GM23338 (cell line): ENCODE measurements at regions not wholly inside any gene's neighbourhood (a gene's known extent, or its start where the extent isn't known, plus 50 kb on each side); places are given as distances from the start of the nearest gene placed in this dataset.

Experiments
- ATAC-seq: fragments of 200-7000 bp; cut with Tn5 transposase; 3 replicates; pipeline ENCODE4 v1.9.1; 2020
- DNase-seq: peaks from one replicate; pipeline ENCODE4 v3.0.0-alpha.2; 2015; ENCODE audit warnings: low spot score
- H2AFZ ChIP-seq: fragments of 200-600 bp; sonication (generic); 2 replicates; pipeline ENCODE4 v1.8.0; 2016; ENCODE audit warnings: antibody characterized with exemption, mild to moderate bottlenecking, moderate library complexity
- H3F3A ChIP-seq: fragments of 200-600 bp; sonication (generic); replicated peaks from 2 replicates; pipeline ENCODE4 v1.8.0; 2017; ENCODE audit warnings: antibody characterized with exemption, mixed run types, low read depth
- H3K27ac ChIP-seq: fragments of 200-600 bp; sonication (generic); 2 replicates; pipeline ENCODE4 v1.6.1; 2016; ENCODE audit warnings: low read depth
- H3K27me3 ChIP-seq: fragments of 200-600 bp; sonication (generic); 2 replicates; pipeline ENCODE4 v1.8.0; 2016; ENCODE audit warnings: mild to moderate bottlenecking, mixed run types, moderate library complexity; ENCODE audit not compliant: insufficient read depth
- H3K36me3 ChIP-seq: fragments of 200-600 bp; sonication (generic); 2 replicates; pipeline ENCODE4 v1.8.0; 2016; ENCODE audit warnings: mild to moderate bottlenecking; ENCODE audit not compliant: insufficient read depth
- H3K4me1 ChIP-seq: fragments of 200-600 bp; sonication (generic); 2 replicates; pipeline ENCODE4 v1.8.0; 2016; ENCODE audit warnings: mild to moderate bottlenecking, moderate library complexity; ENCODE audit not compliant: insufficient read depth
- H3K4me2 ChIP-seq: fragments of 200-600 bp; sonication (generic); 2 replicates; pipeline ENCODE4 v1.7.1; 2017; ENCODE audit warnings: mixed run types
- H3K4me3 ChIP-seq: fragments of 200-600 bp; sonication (generic); 2 replicates; pipeline ENCODE4 v1.6.1; 2016; ENCODE audit warnings: mixed run types
- H3K79me2 ChIP-seq: fragments of 200-600 bp; sonication (generic); replicated peaks from 2 replicates; pipeline ENCODE4 v1.8.0; 2017; ENCODE audit warnings: mild to moderate bottlenecking; ENCODE audit not compliant: insufficient read depth
- H3K9me2 ChIP-seq: fragments of 200-600 bp; sonication (generic); 2 replicates; pipeline ENCODE4 v1.8.0; 2017; ENCODE audit not compliant: insufficient read depth
- H4K20me1 ChIP-seq: fragments of 200-600 bp; sonication (generic); replicated peaks from 2 replicates; pipeline ENCODE4 v1.8.0; 2017; ENCODE audit warnings: mild to moderate bottlenecking; ENCODE audit not compliant: insufficient read depth
- H3K27ac Mint-ChIP-seq: 2 replicates; pipeline ENCODE4 v1.8.0; 2020; ENCODE audit warnings: inconsistent platforms, mild to moderate bottlenecking, moderate library complexity, mixed read lengths
- H3K27me3 Mint-ChIP-seq: 3 replicates; pipeline ENCODE4 v1.8.0; 2022; ENCODE audit warnings: low read depth, mild to moderate bottlenecking, moderate library complexity, mixed read lengths, inconsistent platforms; ENCODE audit not compliant: insufficient read depth, poor library complexity
- H3K36me3 Mint-ChIP-seq: 3 replicates; pipeline ENCODE4 v1.8.0; 2021; ENCODE audit warnings: low read depth, mild to moderate bottlenecking, inconsistent platforms, moderate library complexity, mixed read lengths
- H3K4me1 Mint-ChIP-seq: 3 replicates; pipeline ENCODE4 v1.8.0; 2020; ENCODE audit warnings: mild to moderate bottlenecking, inconsistent platforms, mixed read lengths
- H3K4me3 Mint-ChIP-seq: 3 replicates; pipeline ENCODE4 v1.8.0; 2021; ENCODE audit warnings: moderate library complexity, mild to moderate bottlenecking, inconsistent platforms, mixed read lengths
- H3K9me3 Mint-ChIP-seq: 3 replicates; pipeline ENCODE4 v1.8.0; 2020; ENCODE audit warnings: moderate library complexity, mild to moderate bottlenecking, inconsistent platforms, mixed read lengths
- CREB1 ChIP-seq: fragments of 250-450 bp; sonication (Bioruptor Pico); IDR thresholded peaks from 2 replicates; pipeline ENCODE4 v1.5.0; 2020; ENCODE audit warnings: low read depth, mild to moderate bottlenecking, moderate library complexity
- EZH2phosphoT487 ChIP-seq: fragments of 200-600 bp; sonication (generic); IDR thresholded peaks from one replicate; pipeline ENCODE4 v1.8.1; 2018; ENCODE audit warnings: antibody characterized with exemption; ENCODE audit not compliant: unreplicated experiment
- NANOG ChIP-seq: IDR thresholded peaks from 2 replicates; pipeline ENCODE4 v1.6.1; 2016; ENCODE audit warnings: antibody characterized with exemption, borderline replicate concordance
- POLR2AphosphoS5 ChIP-seq: IDR thresholded peaks from 2 replicates; pipeline ENCODE4 v1.6.1; 2016; ENCODE audit warnings: antibody characterized with exemption, low read depth
- REST ChIP-seq: IDR thresholded peaks from one replicate; pipeline ENCODE4 v1.6.1; 2018; ENCODE audit warnings: antibody characterized with exemption; ENCODE audit not compliant: unreplicated experiment
- ZNF114 ChIP-seq: fragments of 250-450 bp; sonication (Bioruptor Pico); IDR thresholded peaks from 2 replicates; pipeline ENCODE4 v1.5.0; 2020; ENCODE audit warnings: mild to moderate bottlenecking, moderate library complexity
- ZNF331 ChIP-seq: fragments of 250-450 bp; sonication (Bioruptor Pico); IDR thresholded peaks from 2 replicates; pipeline ENCODE4 v1.5.0; 2020; ENCODE audit warnings: low read depth, mild to moderate bottlenecking, moderate library complexity
- ZNF462 ChIP-seq: fragments of 250-450 bp; sonication (Bioruptor Pico); IDR thresholded peaks from 2 replicates; pipeline ENCODE4 v1.5.0; 2020; ENCODE audit warnings: mild to moderate bottlenecking, moderate library complexity
- TF ChIP-seq, protein P1 (sequence below), 2 experiments: fragments of 200-600 bp in 1 of 2; sonication (generic) in 1 of 2; conservative IDR thresholded peaks; 2 replicates each; pipeline versions ENCODE4 v1.5.1 to v1.6.1; 2016 to 2017; ENCODE audit warnings: antibody characterized with exemption in 2 of 2, low read depth in 2 of 2, mild to moderate bottlenecking in 2 of 2, moderate library complexity in 1 of 2

GRCh38 chr1:87728169-87728568 lies 399.5 kb downstream of the LMO4 start:
- ATAC-seq: no peak
- Mint-ChIP-seq H3K36me3 (peaks cover 7% of the 10 kb centered on the region), H3K4me1 (peaks cover 7% of the 10 kb centered on the region), H3K9me3 (peaks cover 7% of the 10 kb centered on the region), H3K27ac (no peak overlapping the region), H3K4me3 (no peak overlapping the region), H3K27me3 (no peaks in the 10 kb centered on the region)
- no peak overlapping the region for H3K4me2 ChIP-seq
- peaks cover 6% of the 10 kb centered on the region for H3K4me1 ChIP-seq
- H4K20me1 ChIP-seq: no peaks in the 10 kb centered on the region
- H3K27ac ChIP-seq: no peak overlapping the region
- no peaks in the 10 kb centered on the region for H3F3A ChIP-seq
- H3K79me2 ChIP-seq: no peaks in the 10 kb centered on the region
- H3K36me3 ChIP-seq: no peaks in the 10 kb centered on the region
- no peaks in the 10 kb centered on the region for H3K27me3 ChIP-seq
- H3K9me2 ChIP-seq: no peaks in the 10 kb centered on the region; the same call in 1 of the 2 replicates
- no peak for DNase-seq
- no peak overlapping the region for H2AFZ ChIP-seq
- H3K4me3 ChIP-seq: no peak overlapping the region
- TF ChIP-seq POLR2AphosphoS5: no peak

- H3K27me3 ChIP-seq: no peaks in the 10 kb centered on the region
- Mint-ChIP-seq H3K27ac (no peak overlapping the region; the same call in 1 of the 2 replicates), H3K9me3 (no peaks in the 10 kb centered on the region), H3K36me3 (no peaks in the 10 kb centered on the region), H3K27me3 (no peaks in the 10 kb centered on the region), H3K4me3 (no peak overlapping the region), H3K4me1 (peaks cover 2% of the 10 kb centered on the region; the same call in 2 of the 3 replicates)
- H3K9me2 ChIP-seq: no peaks in the 10 kb centered on the region; the same call in none of the 2 replicates
- no peaks in the 10 kb centered on the region for H4K20me1 ChIP-seq
- no peak overlapping the region for H3K4me2 ChIP-seq
- ATAC-seq (no peak), DNase-seq (no peak)
- H2AFZ ChIP-seq: 0 out of 2 replicates have a peak overlapping the region, but pooled peaks have one; percentile 49
- no peaks in the 10 kb centered on the region for H3K4me1 ChIP-seq
- H3K36me3 ChIP-seq: no peaks in the 10 kb centered on the region
- no peak overlapping the region for H3K27ac ChIP-seq
- no peaks in the 10 kb centered on the region for H3F3A ChIP-seq
- H3K79me2 ChIP-seq: no peaks in the 10 kb centered on the region
- H3K4me3 ChIP-seq: no peak overlapping the region
- no peak for TF ChIP-seq REST
- TF ChIP-seq, protein P1, sequence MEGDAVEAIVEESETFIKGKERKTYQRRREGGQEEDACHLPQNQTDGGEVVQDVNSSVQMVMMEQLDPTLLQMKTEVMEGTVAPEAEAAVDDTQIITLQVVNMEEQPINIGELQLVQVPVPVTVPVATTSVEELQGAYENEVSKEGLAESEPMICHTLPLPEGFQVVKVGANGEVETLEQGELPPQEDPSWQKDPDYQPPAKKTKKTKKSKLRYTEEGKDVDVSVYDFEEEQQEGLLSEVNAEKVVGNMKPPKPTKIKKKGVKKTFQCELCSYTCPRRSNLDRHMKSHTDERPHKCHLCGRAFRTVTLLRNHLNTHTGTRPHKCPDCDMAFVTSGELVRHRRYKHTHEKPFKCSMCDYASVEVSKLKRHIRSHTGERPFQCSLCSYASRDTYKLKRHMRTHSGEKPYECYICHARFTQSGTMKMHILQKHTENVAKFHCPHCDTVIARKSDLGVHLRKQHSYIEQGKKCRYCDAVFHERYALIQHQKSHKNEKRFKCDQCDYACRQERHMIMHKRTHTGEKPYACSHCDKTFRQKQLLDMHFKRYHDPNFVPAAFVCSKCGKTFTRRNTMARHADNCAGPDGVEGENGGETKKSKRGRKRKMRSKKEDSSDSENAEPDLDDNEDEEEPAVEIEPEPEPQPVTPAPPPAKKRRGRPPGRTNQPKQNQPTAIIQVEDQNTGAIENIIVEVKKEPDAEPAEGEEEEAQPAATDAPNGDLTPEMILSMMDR (conservative IDR thresholded peaks at IDR 0.05; ENCODE audit: low read depth in 2 of 2): no peak
- TF ChIP-seq ZNF331 (CRISPR knock-in tag): no peak
- no peak for TF ChIP-seq ZNF114 (CRISPR knock-in tag)
- TF ChIP-seq CREB1 (CRISPR knock-in tag): no peak
- TF ChIP-seq EZH2phosphoT487: no peak
- TF ChIP-seq ZNF462 (CRISPR knock-in tag): no peak
- no peak for TF ChIP-seq NANOG
Measured at GRCh38 chr1:87730274-87731216, 401.9 kb downstream of the LMO4 start.
